Stimulated activated CD4-positive, alpha-beta T cell treated with anti-CD3 and anti-CD28 coated beads, Interleukin-2, amount 100 ng/mL, for 48 hours (primary cell): ENCODE measurements at regions not wholly inside any gene's neighbourhood (a gene's known extent, or its start where the extent isn't known, plus 50 kb on each side); places are given as distances from the start of the nearest gene placed in this dataset.

ENCODE experiments used
- DNase-seq, 2 donors: peaks; one replicate each; pipeline ENCODE4 v3.0.0-alpha.2; 2020

DNA sequence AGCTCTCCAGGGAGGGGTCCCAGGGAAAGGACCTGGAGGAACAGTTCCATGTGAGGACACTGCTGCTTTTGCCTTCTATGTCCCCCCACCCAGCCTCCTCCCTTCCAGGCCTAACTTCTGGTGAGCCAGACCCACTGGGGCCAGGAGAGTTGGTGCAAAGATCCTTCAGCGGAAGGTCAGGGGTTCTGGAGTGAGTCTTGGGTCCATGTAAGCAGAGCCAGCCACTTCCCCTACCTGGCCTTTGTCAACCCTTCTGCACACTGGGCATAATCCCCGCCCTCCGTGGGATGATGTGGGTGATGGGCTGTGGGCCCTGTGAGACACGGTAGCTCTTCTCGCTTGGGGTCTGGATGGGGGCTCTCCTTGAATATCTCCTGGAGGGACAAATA lies 76.9 kb downstream of the RHOB start:
- DNase-seq = no peak

DNA sequence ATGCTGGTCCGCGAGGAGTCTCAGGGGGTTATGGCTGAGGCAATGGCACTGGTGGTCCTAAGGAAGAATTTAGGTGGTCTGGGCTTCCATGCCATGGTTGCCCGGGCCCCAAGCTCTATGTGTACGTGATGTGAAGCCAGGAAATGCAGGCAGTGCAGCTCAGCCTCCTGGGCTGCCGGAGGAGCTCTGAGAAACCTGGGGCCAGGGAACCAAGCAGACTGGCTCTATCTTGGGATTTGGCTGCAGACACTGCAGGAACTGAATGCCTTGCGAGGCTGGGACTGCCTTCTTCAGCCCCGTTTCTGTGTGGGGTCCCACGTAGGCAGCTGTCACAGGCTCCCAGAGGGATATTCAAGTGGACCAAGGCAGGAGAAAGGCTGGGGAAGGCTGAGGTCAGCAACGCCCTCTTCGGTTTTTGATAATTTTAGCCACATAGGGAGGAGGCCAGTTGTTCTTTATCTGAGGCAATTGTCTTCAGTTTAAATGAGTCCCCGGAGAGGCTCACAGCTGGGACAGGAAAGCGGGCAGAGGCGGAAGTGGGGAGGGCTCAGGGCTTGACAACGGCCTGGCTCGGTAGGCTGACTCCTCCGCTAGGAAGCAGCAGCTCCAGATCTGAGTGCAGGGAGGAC lies 77.7 kb downstream of the RHOB start:
- DNase-seq = no peak

GRCh38 chr2:20525041-20526035 lies 78.5 kb downstream of the RHOB start:
- DNase-seq = no peak

DNA sequence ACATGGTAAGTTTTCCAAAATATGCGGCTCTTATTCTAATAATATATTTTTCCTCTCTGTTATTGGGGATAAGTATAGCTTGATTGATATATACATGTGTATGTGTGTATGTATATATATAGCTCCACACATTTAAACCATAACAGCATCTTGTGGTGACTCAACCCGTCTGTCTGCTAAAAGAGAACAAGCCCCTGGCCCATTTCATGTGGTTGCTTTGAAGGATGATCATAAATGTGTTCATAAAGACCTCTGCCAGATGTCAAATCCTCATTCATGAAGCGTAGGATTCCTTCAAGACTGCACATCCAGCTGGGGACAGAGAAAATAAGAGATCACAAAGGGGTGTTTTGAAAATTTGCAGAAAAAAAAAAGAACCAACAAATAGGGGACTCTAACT lies 79.3 kb downstream of the RHOB start:
- DNase-seq = no peak

GRCh38 chr2:20526708-20527107 lies 79.8 kb downstream of the RHOB start:
- DNase-seq = no peak

DNA sequence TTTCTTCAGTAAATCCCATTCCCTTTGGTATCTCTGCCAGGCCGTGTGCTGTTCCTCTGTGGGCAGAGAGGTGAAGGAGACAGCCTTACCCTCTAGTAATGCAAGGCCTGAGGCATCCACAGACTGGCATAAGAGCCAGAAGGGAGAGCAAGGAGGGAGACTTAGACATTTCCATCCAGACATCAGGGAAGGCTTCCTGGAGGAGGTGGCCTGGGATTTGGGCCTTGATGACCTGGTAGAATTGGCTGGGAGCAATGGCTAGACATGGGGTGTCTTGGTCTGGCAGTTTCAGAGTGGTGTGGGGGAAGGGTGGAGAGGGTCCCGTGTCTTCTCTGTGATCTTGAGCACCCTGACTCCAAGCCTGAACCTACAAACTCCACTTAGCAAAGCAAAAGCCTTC lies 81.8 kb downstream of the RHOB start:
- no peak for DNase-seq

GRCh38 chr2:20530520-20530919 lies 83.6 kb downstream of the RHOB start:
- no peak for DNase-seq

DNA sequence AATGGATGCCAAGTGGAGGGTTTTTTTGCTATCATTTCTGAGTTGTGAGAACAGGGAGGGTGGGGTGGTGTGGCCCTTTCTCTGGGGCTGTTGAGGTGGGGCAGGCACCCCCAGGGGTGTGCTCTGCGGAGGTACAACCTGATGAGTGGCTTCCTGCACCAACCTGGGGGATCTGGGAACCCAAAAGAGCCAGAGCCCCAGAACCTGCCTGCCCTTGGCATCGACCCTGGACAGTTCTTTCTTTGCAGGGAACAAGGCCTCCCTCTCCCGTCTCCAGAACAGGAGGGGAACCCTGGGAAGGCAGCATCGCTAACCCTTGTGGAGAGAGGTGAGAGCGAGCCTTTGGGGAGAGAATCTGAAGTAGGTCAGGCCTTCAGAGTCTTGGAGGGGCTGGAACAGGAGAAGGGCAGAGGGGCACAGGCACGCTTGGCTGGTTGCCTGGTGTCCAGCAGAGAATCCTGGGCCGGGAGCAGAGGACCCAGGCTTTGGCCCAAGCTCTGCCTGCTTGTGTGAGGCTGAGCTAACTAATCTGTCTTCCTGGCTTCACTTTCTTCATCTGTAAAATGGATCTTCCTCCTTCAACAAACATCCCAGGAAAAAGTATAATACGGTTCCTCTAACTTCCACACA lies 84.9 kb downstream of the RHOB start:
- no peak for DNase-seq

DNA sequence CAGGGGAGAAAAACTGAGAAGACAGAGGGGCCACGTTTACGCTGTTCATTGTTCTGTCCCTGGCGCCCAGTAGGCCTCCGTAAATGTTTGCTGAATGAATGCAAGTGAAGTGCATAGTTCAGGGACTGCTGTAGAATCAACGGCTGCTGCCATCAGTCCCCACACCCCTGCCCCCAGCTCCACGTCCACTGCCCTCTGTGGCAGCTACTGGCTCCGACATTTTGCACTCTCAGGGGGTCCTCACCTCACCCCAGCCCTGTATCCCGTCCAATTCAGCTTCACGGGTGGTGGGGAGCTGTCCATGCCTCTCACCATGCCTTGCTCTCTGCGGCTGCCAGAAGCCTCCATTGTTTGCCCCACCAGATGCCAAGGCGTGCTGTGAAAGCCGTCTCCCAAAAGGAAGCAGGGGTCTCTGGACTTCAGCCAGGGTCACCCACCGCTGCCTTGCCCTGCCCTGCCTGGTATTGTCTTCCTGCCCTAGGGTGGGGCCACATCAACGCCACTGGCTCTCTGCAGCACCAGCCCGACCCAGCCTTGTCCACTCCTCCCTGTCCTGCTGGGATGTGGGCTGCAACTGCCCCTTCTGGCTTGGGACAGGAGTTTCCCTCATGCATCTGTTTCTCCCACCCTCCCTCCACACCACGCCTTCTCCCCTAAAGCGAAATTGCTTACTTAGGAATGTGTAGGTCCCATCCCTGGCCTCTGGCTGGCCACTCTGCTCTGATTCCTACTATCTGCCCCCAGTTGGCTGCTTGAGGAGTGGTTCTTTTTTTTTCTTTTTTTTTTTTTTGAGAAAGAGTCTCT lies 86.0 kb downstream of the RHOB start:
- no peak for DNase-seq

- no peak for DNase-seq
These were observed 87.2 kb downstream of the RHOB start for GRCh38 chr2:20533993-20534622.

DNA sequence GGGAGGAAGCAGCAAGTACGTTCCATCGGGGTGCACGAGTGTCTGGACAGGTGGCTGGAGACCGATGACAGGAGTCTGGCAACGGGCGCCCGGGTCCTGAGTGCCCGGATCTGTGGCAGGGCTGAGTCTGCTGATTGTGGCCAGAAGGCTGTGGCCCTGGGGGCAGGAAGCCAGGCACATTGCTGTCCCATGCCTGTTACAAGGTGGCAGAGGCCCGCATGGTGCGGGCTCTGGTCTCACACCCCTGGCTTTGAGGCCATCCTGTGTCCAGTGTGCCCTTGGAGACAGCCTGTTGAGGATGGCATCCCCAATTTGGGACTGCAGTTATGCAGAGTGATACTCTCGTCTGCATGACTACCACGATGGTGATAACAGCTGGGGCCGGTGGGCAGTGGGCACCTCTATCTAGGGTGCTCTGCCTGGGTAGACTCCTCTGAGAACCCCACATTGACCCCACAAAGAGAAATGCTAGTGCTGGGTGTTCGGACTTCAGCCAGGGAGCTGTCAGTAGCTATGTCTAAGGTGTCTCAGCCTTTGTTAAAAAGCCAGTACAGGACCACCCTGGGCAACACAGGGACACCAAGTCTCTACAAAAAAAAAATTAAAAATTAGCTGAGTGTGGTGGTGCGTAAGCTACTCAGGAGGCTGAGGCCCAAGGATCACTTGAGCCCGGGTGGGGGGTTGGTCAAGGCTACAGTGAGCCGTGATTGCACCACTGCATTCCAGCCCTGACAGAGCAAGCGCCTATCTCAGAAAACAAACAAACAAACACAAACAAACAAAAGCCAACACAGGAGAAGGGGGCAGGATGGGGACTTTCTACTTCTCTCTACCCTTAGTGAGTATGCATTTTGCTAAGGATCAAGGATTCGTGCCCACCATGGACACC lies 88.3 kb downstream of the RHOB start:
- DNase-seq = no peak

GRCh38 chr2:20536619-20537422 lies 89.9 kb downstream of the RHOB start:
- DNase-seq = no peak

DNA sequence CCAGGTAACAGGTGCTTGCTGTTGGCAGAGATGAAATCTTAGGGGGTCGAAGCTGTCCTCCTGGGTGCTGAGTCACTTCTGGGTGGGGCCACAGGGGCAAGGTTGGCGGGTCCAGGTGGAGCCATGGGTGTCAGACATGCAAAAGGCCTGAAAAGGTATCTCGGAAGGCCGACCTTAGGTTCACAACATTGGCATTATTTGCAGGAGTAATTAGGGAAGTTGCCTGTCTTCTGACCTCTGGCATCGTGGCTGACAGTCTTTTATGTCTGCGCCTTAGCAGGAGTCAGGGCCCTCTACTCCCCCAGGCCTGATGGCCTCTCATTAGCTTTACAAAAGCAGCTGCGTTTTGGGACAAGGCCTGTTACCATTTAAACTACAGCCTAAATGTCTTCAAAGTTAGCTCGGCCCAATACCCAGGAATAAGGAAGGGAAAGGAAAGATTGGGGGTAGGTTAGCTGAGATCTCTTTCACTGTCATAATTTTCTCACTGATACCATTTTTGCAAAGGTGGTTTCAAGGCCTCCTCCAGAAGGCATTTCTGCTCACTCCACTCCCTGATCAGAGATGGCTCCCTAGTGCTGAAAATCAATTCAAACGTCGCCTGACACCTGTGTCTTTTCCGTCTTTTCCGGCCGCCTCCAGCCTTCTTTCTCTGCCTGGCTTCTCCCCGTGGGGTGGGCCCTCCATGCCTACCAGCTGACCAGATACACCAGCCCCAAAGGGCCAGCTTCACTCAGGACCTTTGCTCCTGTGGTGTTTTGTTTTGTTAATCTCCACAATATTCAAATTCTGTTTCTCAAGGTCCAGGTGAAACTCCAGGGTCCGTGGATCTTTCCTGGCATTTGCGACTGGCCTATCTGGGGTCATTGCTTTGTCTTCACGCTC lies 90.8 kb downstream of the RHOB start:
- no peak for DNase-seq

DNA sequence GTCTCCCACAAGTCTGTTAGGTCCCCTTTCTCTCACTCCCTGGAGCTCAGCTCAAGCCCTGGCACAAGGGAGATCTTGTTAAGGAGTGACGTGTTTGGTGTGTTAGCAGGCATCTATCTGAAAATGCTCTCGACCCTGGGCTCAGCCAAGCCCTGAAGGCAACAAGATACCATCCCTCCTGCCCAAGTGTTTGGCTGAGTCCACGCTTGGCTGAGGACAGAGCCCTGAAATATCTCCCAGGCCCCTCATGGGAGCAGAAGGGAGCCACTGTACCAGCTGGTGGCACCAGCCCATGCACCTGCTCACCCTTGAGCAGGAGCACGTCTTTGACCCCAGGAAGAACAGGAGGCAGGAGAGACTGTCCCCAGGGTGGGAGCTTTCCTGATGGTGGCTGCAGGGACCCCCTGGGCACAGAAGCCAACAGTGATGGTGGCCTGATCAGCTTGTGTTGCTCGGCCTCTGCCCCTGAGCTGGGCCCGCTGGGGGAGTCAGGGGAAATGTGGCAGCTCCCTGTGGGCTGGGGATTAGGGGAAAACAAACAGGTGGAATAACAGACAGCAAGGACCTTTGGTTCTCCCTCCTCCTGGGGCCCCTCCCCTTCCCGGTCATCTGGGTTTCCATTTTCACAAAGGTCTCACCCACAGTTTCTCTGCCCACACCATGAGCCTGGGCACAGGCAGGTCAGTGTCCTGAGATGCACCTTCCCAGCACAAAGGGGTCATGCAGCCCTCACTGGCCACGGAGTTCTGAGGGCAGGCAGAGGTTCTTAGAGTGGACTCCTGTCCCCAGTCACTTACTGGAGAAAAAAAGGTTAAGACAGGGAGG lies 91.6 kb downstream of the RHOB start:
- DNase-seq = no peak

- no peak for DNase-seq
These were observed 92.4 kb downstream of the RHOB start for GRCh38 chr2:20539133-20539719.

- DNase-seq = no peak
These were observed 93.1 kb downstream of the RHOB start for GRCh38 chr2:20539776-20540586.

DNA sequence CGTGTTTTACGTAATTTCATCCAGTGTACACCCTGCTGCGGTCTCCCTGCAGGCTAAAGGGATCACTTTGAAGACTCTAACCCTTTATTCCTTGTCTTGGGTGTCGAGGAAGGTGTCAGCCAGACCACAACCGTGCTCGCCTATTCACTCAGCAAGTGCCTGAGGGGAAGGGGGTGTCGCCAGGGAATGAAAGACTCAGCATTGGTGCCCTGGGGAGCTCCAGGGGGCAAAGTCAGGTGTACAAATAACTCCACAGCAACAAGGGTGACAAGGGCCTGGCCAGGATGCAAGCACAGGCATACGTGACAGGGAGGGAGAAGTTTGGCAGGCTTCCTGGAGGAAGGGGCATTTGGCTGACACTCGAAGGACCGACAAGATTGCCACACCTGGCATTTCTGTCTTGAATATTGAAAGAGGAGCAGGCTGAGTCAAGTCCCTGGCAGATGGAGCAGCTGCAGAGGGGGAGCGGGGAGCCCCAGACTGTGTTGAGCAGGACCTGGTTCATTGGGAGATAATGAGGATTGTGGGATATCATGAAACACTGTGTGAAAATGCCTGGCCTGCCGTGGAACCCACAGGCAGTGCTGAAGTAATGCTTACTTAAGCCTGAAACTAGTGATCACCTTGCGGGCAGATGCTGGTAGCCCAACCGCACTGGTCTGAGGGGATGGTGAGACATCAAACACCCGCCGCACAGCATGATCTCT lies 93.9 kb downstream of the RHOB start:
- no peak for DNase-seq
